ENCODE measurements at regions not wholly inside any gene's neighbourhood (a gene's known extent, or its start where the extent isn't known, plus 50 kb on each side); places are given as distances from the start of the nearest gene placed in this dataset.
"Not testable (repeated sequence)": the region's sequence is repeated elsewhere in the genome, so short reads cannot be mapped to it uniquely, and the experiment has no call there.

DNA sequence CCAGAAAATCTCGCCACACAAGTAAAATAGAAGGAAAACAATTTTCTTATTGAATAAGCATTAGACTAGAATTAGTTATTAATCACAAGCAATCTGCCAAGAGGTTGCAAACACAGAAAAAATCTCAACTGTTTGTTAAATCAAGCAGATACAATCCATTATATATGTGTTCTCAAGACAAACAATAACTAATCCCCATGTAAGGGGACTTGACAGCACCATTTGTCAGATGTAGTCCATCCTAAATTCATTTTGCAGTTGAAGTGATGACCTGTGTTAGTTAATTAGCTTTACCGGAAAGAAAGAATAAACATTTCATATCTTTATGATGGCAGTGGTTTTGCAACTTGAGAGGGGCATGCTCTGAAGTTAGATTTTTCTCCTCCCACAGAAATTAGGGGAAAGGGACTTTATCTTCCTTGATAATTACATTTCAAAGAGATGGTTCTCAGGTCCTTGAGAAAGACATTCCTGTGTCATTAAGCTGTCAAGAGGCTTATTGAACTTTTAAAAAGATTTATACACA lies 1588.0 kb downstream of the GRIK2 start:
- no peak for DNase-seq

- no peak for DNase-seq
These were observed 1587.4 kb downstream of the GRIK2 start for GRCh38 chr6:102980951-102981350.

- DNase-seq, result peak; percentile 18
These were observed 1568.4 kb downstream of the GRIK2 start for GRCh38 chr6:102961902-102962301.

DNA sequence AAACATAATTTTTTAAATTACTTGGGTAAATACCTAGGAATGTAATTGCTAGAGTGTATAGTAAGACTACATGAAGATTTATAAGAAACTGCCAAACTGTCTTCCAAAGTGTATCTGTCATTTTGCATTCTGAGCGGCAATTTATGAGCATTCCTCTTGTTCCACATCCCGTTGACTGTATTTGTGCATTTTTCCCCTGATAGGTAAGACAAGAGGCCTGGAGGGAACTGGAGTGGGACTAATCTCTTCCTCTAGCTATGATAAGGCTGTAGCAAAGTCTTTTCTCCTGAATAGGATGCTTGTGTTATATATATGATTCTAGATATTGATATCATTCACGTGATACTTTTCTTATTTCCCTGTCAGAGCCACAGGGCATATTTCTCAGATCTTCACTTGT lies 1557.5 kb downstream of the GRIK2 start:
- no peak for DNase-seq

- DNase-seq, result no peak
These were observed 1551.0 kb downstream of the GRIK2 start for GRCh38 chr6:102944475-102944874.

DNA sequence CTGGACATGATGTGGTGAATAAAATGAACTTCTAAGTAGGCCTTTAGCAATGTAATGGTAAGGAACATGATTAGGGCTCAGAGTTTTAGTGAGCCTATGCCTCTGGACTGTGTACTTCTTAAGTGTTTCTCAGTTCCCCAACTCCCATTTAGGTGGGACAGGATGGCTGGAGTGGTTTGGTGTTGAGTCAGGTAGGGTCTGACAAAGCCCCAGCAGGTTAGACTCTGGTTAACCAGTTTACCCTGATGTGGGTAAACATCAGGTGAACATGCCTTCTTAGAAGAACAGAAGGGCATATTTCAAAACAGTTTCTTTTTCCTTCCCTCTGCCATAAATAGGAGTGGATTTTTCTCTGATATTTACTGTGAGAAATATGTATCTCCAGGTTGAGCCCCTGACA lies 1548.7 kb downstream of the GRIK2 start:
- DNase-seq, result no peak

DNA sequence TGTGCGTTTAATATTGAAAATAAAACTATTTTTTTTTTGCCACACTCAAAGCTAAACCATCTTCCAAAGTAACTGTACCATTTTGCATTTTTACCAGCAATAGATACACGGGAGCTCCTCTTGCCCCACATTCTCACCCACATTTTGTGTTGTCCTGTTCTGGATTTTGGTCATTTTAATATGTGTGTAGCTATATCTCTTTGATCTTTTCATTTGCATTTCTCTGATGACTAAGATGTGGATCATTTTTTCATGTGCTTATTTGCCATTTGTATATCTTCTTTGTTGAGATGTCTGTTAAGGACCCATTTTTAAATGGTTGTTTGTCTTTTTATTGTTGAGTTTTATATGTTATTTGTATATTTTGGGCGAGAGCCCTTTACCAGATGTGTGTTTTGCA lies 1543.5 kb downstream of the GRIK2 start:
- DNase-seq, result no peak

DNA sequence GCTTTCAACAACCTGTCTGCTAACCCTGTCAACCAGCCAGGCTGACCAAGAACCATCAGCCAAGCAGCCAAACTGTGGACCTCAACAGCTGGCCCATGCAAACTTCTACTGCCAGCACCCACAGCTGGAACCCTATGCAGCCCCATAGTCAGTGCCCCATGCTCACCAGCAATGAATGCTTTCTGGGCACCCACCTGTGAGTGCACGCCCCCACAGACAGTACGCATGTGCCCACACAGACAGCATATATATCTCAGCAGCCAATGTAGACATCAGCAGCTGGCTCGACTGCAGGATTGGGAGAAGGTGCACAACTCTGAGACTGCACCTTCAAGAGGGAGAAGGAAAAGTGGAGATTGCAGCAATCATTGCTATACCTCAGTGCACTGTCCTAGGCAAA lies 1534.6 kb downstream of the GRIK2 start:
- DNase-seq, result no peak

- no peak for DNase-seq
These were observed 1524.7 kb downstream of the GRIK2 start for GRCh38 chr6:102918161-102918560.

DNA sequence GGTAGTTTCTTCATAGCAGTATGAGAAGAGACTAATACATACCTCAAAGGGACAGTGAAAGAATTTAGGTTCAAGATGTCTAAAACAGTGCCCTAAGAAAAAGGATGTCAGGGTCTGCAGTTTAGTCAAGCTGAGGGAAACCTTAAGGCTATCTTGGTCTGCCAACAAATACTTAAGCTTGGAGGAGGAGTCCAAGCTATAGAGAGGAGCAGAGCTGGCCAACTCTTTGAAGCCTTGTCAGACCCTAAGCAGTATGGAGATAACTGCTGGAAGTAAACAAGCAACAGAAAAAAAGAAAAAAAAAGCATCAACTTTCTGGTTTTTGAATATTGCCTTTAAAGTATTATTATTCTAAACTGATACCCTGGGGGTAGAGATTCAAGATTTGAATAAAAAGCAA lies 1518.1 kb downstream of the GRIK2 start:
- no peak for DNase-seq

DNA sequence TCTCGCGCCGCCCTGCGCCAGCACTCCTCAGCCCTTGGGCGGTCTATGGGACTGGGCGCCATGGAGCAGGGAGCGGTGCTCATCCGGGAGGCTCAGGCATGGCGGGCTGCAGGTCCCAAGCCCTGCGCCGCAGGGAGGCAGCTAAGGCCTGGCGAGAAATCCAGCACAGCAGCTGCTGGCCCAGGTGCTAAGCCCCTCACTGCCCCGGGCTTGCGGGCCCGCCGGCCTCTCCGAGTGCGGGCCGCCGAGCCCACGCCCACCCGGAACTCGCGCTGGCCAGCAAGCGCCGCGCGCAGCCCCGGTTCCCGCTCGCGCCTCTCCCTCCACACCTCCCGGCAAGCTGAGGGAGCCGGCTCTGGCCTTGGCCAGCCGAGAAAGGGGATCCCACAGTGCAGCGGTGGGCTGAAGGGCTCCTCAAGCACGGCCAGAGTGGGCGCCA lies 1517.2 kb downstream of the GRIK2 start:
- not testable (repeated sequence) for DNase-seq

- no peak for DNase-seq
These were observed 1513.7 kb downstream of the GRIK2 start for GRCh38 chr6:102907181-102907580.

GRCh38 chr6:102902471-102902870 lies 1509.0 kb downstream of the GRIK2 start:
- DNase-seq, result no peak

- no peak for DNase-seq
These were observed 1502.2 kb downstream of the GRIK2 start for GRCh38 chr6:102895683-102896082.

- no peak for DNase-seq
These were observed 1491.7 kb downstream of the GRIK2 start for GRCh38 chr6:102885165-102885564.

- DNase-seq, result no peak
These were observed 1459.9 kb downstream of the GRIK2 start for GRCh38 chr6:102853249-102853955.

DNA sequence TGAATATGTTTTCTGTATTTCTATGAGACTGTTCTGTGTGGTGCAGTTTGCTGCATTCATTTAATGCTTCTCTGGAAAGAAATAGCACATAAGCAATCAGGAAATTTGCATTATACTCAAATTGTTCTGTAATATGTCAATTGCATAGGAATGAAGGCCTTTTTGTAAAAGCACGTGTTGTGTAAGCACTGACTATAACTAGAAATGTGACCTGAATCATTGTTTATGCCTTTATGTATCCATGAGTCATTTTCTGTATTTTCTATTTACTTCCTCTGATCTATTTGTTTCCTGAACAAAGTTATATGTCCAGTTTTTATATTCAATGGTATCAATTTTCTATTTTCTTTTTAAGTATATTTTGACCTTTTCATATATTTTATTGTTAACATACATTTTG lies 1455.3 kb downstream of the GRIK2 start:
- no peak for DNase-seq

GRCh38 chr6:102848210-102848609 lies 1454.7 kb downstream of the GRIK2 start:
- no peak for DNase-seq

- no peak for DNase-seq
These were observed 1447.6 kb downstream of the GRIK2 start for GRCh38 chr6:102841060-102841459.

DNA sequence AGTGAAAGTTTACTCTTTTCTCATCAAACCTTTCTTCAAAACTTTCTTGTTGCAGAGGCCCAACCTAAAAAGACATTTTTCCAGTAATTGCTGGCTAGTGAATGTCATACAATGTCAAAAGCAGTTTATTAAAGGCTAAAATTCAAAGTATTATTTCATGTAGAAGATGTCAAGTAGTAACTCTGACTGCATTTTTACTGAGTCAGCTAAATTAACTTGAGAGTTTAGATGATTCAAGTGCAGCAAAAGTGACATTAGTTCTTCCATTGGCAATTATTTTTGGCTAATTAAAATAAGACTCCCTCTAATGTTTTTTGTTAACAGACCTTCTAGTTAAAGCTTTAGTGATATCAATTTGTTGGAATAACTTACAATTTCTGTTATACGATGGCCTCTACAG lies 1438.5 kb downstream of the GRIK2 start:
- no peak for DNase-seq

GRCh38 chr6:102820098-102820497 lies 1426.6 kb downstream of the GRIK2 start:
- no peak for DNase-seq

- no peak for DNase-seq
These were observed 1421.7 kb downstream of the GRIK2 start for GRCh38 chr6:102815207-102815606.

DNA sequence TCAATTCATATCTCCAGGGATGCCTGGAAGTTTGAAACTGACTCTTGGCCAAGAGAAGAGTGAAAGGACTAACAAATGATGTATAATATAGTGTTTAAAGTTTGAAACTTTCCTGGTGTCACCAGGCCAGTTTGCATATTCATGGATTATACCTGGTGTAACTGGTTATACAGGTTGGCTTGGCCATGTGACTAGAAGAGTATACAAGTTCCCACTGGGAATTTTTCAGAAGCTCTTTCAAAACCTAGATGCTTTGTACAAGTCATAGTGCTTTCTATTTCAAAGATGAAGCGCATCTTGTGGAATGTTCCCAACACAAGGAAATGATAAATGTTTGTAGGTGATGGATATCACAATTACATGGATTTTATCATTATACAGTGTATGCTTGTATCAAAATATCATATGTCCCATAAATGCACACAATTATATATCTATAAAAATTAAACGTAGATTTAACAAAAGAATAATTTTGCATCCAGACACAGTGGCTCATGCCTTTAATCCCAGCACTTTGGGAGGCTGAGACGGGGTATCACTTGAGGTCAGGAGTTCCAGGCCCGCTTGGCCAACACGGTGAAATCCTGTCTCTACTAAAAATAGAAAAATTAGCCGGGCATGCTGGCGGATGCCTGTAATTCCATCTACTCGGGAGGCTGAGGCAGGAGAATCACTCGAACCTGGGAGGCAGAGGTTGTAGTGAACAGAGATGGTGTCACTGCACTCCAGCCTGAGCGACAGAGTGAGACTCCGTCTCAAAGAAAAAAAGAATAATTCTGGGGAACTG lies 1420.2 kb downstream of the GRIK2 start:
- no peak for DNase-seq

GRCh38 chr6:102812242-102812641 lies 1418.7 kb downstream of the GRIK2 start:
- no peak for DNase-seq
